ENCODE measurements at regions not wholly inside any gene's neighbourhood (a gene's known extent, or its start where the extent isn't known, plus 50 kb on each side); places are given as distances from the start of the nearest gene placed in this dataset.
"Not testable (repeated sequence)": the region's sequence is repeated elsewhere in the genome, so short reads cannot be mapped to it uniquely, and the experiment has no call there.

DNA sequence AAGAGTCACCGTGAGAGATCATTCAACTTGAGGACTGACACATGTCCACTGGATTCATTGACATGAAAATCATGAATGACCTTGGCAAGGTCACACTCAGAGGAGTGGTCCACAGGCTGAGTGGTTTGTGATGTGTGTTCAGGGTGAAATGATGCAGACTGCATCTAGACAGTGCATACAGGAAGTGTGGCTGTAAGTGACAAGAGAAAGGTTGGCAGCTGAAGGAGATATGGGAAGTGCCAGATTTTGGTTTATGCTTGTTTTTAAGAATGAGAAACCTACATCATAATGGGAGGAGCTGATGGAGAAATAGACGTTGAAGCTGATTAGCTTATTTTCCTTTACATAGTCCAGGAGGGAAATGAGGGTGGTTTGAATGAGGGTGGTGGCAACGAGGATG lies 64.8 kb upstream of the VIPR2 start:
- no peak for DNase-seq (ENCODE audit: low read depth in 2 of 2)

DNA sequence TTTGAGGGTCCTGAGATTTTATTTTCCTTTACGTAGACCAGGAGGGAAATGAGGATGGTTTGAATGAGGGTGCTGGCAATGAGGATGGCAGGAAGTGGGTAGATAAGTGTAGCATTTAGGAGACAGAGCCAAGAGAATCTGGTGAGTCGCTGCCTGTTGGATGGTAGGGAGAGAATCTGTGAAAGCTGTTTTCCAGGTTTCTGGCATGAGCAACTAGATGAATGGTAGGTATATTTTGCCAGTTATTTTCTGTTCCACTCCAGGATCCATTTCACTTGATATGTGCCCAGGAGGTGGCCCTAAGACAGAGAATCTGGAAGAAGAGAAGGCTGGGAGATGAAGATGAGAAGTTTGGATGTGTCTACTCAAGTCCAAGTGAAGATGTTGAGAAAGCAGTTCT lies 63.3 kb upstream of the VIPR2 start:
- no peak for DNase-seq (ENCODE audit: low read depth in 2 of 2)

DNA sequence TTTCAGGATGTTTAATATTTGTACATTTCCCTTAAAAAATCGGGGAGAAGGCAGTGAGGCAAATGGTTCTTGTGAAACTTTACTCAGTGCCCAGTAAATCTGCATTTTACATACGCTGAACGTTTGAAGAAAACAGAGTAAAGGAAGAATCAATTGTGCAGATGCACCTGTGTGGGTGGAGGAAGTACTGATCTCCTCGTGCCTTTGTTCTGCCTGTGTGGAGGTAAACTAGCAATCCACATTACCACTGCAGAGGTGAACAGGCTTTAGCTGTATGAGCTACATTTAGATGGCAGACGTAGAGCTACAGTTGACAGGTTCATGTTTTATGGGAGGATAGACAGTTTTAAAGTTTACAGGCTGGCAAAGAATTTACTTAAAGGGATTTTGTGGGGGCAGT lies 62.7 kb upstream of the VIPR2 start:
- DNase-seq (ENCODE audit: low read depth in 2 of 2): no peak

DNA sequence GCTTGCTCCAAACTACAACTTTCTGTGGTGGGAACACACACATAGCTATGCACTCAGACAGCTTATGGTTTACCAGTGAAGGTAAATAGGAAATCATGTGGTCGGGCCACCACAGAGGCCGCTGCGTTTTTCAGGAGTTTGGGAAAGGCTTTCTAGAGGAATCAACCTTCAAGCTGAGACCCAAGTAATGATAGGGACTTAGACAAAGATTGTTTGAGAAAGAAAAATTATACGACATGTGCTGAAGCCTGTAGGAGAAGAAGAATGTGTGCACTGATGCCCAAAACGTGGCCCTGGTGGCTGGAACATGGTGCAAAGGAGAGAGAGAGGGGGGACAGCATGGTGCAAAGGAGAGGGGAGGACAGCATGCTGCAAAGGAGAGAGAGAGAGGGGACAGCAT lies 61.2 kb upstream of the VIPR2 start:
- no peak for DNase-seq (ENCODE audit: low read depth in 2 of 2)

DNA sequence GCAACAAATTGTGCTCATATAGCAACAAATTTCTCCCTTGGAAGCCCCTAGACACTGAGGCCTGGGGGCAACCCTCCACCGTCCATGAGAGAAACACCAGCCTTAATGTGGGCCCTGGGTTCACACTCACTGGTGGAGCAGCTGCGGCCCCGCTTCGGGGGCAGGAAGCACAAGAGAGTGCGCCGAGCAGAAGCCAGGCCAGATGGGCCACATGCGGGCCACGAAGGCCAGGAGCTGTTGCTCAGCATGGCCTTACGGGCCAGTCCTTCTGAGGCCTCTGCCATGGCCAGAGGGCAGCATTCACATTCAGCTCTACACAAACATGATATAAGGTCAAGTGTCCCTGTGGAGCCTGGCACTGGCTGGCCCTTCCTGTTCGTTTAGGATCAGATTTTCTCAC lies 60.0 kb upstream of the VIPR2 start:
- no peak for DNase-seq (ENCODE audit: low read depth in 2 of 2)

DNA sequence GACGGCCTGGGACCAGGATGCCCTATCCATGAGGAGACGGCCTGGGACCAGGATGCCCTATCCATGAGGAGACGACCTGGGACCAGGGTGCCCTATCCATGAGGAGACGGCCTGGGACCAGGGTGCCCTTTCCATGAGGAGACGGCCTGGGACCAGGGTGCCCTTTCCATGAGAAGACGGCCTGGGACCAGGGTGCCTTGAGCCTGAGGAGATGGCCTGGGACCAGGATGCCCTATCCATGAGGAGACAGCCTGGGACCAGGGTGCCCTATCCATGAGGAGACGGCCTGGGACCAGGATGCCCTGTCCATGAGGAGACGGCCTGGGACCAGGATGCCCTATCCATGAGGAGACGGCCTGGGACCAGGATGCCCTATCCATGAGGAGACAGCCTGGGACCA lies 58.6 kb upstream of the VIPR2 start:
- DNase-seq (ENCODE audit: low read depth in 2 of 2): not testable (repeated sequence)

DNA sequence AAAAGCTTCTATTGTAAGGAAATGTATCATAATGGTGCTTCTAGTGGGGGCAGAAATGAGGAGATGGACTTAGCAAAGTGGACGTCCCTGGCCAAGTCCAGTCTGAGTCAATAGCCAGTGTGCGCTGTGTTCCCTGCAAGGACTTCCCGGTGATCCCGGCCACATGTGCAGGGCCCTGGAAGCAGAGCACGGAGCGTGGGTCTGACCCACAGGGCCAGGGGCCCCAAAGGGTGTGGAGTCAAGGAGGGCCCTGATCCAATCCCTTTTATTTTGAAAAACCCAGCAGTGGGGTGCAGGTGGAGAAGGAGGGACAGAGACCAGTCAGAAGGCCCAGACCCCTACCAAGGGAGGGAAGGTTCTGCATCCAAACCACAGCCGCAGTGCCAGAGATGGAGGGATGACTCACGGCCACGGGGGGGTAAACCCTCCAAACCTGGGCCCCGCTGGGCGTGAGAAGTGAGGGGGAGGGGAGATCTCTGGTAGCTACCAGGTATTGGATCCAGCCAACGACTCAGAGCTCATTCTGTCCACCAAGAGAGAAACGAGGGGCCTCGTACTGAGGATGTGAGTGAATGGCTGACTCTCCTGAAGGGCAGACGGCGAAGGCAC lies 57.2 kb upstream of the VIPR2 start:
- no peak for DNase-seq (ENCODE audit: low read depth in 2 of 2)

DNA sequence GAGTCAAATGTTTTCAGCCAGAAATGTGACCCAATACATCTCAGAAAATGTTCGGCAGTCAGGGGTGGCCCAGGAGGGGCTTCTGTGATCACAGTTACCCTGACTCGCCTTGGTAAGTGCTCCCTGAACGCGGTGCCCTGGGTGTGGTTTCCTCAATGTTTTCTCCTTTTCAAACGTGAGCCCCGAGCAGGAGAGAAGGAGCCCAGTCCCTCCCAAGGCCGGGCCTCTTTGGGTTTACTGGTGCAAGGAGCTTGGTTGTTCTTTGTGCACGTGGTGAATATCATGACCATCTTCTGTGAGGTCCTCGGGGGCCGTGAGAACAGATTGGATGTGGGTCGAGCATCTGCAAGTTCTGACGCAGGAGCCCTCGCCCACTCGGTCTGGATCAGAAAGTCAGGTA lies 55.8 kb upstream of the VIPR2 start:
- no peak for DNase-seq (ENCODE audit: low read depth in 2 of 2)

DNA sequence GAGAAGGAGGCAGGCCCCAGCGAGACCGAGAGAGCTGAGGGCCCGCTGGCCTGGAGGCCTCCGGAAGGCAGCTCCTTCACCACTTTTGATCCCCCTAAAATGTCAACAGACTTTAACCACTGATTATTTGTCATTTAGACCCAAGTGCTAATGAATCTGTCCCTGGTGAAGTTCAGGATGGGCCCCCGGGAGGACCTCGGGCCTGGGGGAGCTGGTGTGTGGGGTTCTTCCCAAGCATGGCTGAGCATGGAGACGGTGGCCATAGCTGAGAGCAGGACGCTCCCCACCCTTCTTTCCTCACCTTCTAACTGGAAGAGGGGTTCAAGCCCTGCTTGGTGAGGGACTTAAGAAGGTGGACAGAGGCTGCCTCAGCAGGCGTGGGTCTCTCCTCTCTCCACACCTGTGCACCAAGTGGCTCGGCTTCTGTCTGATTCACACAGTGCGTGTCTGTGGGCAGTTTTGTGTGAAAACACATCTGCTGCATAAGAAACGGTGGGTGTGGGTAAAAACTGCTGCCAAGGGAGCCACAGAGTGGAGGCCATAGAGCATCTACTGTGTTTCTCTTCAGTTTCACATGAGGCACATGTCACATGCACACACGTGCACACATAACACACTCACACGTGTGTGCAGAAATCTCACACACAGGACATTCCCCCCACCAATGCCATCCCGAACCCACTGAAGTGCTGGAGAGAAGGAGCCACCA lies 53.5 kb upstream of the VIPR2 start:
- DNase-seq (ENCODE audit: low read depth in 2 of 2): no peak

DNA sequence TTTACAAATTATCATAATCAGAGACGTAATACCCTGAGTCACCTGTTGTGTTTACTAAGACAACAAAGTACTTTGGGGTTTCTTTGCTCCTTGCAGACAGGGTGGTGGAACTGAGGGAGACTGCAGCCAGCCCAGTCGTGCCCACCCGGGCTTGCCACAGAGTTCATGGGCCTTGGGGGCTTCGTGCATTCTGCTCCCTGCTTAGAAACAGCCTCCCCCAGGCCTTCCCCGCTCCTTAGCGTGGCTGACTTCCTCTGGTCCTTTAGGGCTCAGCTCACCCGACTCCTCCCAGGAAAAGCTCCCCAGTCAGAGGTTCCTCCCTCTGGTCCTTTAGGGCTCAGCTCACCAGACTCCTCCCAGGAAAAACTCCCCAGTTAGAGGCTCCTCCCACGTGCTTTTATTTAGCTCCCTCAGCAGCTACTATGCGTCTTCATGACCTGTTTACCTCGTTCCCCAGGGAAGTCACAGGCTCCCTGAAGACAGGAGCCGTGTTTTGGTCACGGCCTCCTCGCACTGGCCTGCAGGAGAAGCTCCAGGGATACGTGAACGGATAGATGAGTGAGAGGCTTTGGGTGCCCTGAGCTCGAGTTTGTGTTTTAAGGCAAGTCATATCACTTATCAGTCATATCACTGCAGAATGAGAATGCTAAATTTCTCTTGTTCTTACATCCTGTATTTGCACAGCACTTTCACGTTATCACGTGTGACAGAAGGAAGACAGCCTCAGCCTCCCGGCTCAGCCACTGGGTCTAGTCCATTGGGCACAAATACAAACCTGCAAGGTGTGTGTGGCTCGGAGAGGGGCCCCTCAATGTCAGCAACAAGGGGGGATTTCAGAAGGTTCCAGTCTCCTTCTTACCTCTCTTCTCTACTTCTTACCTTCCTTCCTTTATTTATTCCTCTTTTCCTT lies 52.7 kb upstream of the VIPR2 start:
- DNase-seq (ENCODE audit: low read depth in 2 of 2): no peak

DNA sequence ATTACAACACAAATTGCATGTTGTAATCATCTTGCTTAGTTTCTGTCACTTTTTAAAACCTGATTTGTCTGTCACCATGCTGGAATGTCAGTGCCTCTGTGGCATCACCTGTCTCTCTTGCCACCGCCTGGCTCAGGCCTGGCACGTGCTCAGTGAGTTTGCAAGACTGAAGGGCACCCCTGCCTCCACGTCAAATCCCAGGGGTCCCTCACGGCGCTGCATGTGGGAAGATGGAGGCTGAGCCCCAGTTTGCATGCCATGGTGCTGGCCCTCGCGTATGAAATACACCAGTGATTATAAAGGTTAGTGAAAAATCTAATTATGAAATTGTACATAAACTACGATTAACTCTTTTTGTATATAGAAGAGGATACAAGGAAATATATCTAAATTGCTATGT lies 51.9 kb upstream of the VIPR2 start:
- DNase-seq (ENCODE audit: low read depth in 2 of 2): no peak

DNA sequence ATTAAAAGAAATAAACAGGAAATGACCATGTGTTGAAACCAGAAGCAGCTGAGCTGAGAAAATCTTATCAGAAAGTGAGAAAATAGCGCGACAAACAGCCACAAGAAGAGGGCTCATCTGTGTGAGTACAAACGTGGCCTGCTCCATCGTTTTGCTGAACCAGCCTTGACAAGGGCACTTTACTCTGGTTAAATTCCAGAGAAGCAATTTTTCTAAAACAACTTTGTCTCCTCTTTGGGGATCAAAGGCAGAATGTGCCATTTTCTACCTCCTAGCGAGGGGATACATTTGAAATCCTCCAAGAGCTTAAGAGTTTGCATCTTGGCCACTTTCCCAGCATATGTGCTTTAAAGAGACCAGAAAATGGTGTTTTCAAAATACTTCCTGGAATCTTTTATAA lies 51.3 kb upstream of the VIPR2 start:
- no peak for DNase-seq (ENCODE audit: low read depth in 2 of 2)
